Suprapubic skin (tissue), 4 donors: ENCODE measurements at regions not wholly inside any gene's neighbourhood (a gene's known extent, or its start where the extent isn't known, plus 50 kb on each side); places are given as distances from the start of the nearest gene placed in this dataset.

Source experiments
- DNase-seq, 2 donors: peaks; one replicate each; pipeline ENCODE4 v3.0.0-alpha.2; 2019; ENCODE audit warnings: low spot score in 2 of 2
- H3K27ac ChIP-seq: fragments of 200-600 bp; sonication (generic); one replicate; pipeline ENCODE4 v1.5.1; 2019
- H3K27me3 ChIP-seq: fragments of 200-600 bp; sonication (generic); one replicate; pipeline ENCODE4 v1.5.1; 2019
- H3K36me3 ChIP-seq: fragments of 200-600 bp; sonication (generic); one replicate; pipeline ENCODE4 v1.5.1; 2019
- H3K4me1 ChIP-seq: fragments of 200-600 bp; sonication (generic); one replicate; pipeline ENCODE4 v1.5.1; 2019
- H3K4me3 ChIP-seq: fragments of 200-600 bp; sonication (generic); one replicate; pipeline ENCODE4 v1.5.1; 2019; ENCODE audit warnings: mild to moderate bottlenecking
- H3K9me3 ChIP-seq: fragments of 200-600 bp; sonication (generic); one replicate; pipeline ENCODE4 v1.5.1; 2019
- CTCF ChIP-seq, 2 donors: fragments of 200-600 bp in 1 of 2; fragments of 450-650 bp in 1 of 2; sonication (generic) in 1 of 2; IDR thresholded peaks; one replicate each; pipeline ENCODE4 v1.5.1; 2016 to 2019; ENCODE audit warnings: antibody characterized with exemption in 2 of 2, mild to moderate bottlenecking in 1 of 2, moderate library complexity in 1 of 2
- EP300 ChIP-seq: sonication (generic); formaldehyde crosslinking; IDR thresholded peaks from one replicate; pipeline ENCODE4 v1.6.1; 2017; ENCODE audit warnings: antibody characterized with exemption
- POLR2A ChIP-seq, 2 donors: fragments of 450-650 bp; IDR thresholded peaks; one replicate each; pipeline ENCODE4 v1.6.1; 2017; ENCODE audit warnings: antibody characterized with exemption in 2 of 2, mild to moderate bottlenecking in 2 of 2, moderate library complexity in 2 of 2
- POLR2AphosphoS5 ChIP-seq, 3 donors: sonication (generic); formaldehyde crosslinking; IDR thresholded peaks; one replicate each; pipeline ENCODE4 v1.6.1; 2017; ENCODE audit warnings: antibody characterized with exemption in 3 of 3
- WGBS: methylation state at CpG from one replicate; pipeline ENCODE4 v1.1.5; 2018; 5-methylcytosine and 5-hydroxymethylcytosine counted together

GRCh38 chr6:113055061-113055460 lies 707.9 kb downstream of the RFPL4B start:
- Histone ChIP-seq H3K36me3 (no peaks in the 10 kb centered on the region), H3K27ac (no peak overlapping the region), H3K27me3 (no peaks in the 10 kb centered on the region), H3K9me3 (no peaks in the 10 kb centered on the region), H3K4me3 (no peak overlapping the region), H3K4me1 (no peaks in the 10 kb centered on the region)
- DNase-seq: no peak
- 40% methylated on average over 3 of the region's 3 CpGs for WGBS
- TF ChIP-seq POLR2A (IDR thresholded peaks at IDR 0.05) (no peak), CTCF (IDR thresholded peaks at IDR 0.05) (no peak), EP300 (no peak), POLR2AphosphoS5 (IDR thresholded peaks at IDR 0.05) (no peak)

- no peak for DNase-seq
- WGBS: 44% methylated on average over 1 of the region's 1 CpG
- Histone ChIP-seq H3K4me3 (no peak overlapping the region), H3K27ac (no peak overlapping the region), H3K4me1 (no peaks in the 10 kb centered on the region), H3K36me3 (no peaks in the 10 kb centered on the region), H3K27me3 (no peaks in the 10 kb centered on the region), H3K9me3 (no peaks in the 10 kb centered on the region)
- TF ChIP-seq EP300 (no peak), POLR2AphosphoS5 (IDR thresholded peaks at IDR 0.05) (no peak), POLR2A (IDR thresholded peaks at IDR 0.05) (no peak), CTCF (IDR thresholded peaks at IDR 0.05) (no peak)
Measured at GRCh38 chr6:113055998-113056397, 708.9 kb downstream of the RFPL4B start.

GRCh38 chr6:113057567-113058053 lies 710.5 kb downstream of the RFPL4B start:
- WGBS: 64% methylated on average over 1 of the region's 1 CpG

GRCh38 chr6:113060664-113061063 lies 713.5 kb downstream of the RFPL4B start:
- H3K4me1 ChIP-seq: no peaks in the 10 kb centered on the region
- WGBS: 66% methylated on average over 2 of the region's 2 CpGs
- H3K27me3 ChIP-seq: no peaks in the 10 kb centered on the region
- H3K9me3 ChIP-seq: no peaks in the 10 kb centered on the region
- H3K36me3 ChIP-seq: no peaks in the 10 kb centered on the region
- no peak overlapping the region for H3K27ac ChIP-seq
- no peak for TF ChIP-seq POLR2A (IDR thresholded peaks at IDR 0.05)
- no peak for TF ChIP-seq CTCF (IDR thresholded peaks at IDR 0.05)
- no peak for TF ChIP-seq POLR2AphosphoS5 (IDR thresholded peaks at IDR 0.05)
- TF ChIP-seq EP300: no peak
- H3K4me3 ChIP-seq: no peak overlapping the region
- DNase-seq: no peak

More at GRCh38 chr6:113057567-113058053, 710.5 kb downstream of the RFPL4B start:
- Histone ChIP-seq H3K36me3 (no peaks in the 10 kb centered on the region), H3K4me1 (no peaks in the 10 kb centered on the region), H3K4me3 (no peak overlapping the region), H3K27ac (no peak overlapping the region), H3K9me3 (no peaks in the 10 kb centered on the region), H3K27me3 (no peaks in the 10 kb centered on the region)
- no peak for DNase-seq
- TF ChIP-seq POLR2A (IDR thresholded peaks at IDR 0.05) (no peak), EP300 (no peak), POLR2AphosphoS5 (IDR thresholded peaks at IDR 0.05) (no peak), CTCF (IDR thresholded peaks at IDR 0.05) (no peak)

GRCh38 chr6:113065611-113066010 lies 718.5 kb downstream of the RFPL4B start:
- DNase-seq: no peak
- Histone ChIP-seq H3K27ac (no peak overlapping the region), H3K9me3 (no peaks in the 10 kb centered on the region), H3K4me3 (no peak overlapping the region), H3K4me1 (no peaks in the 10 kb centered on the region), H3K36me3 (no peaks in the 10 kb centered on the region), H3K27me3 (no peaks in the 10 kb centered on the region)
- 43% methylated on average over 2 of the region's 2 CpGs for WGBS
- TF ChIP-seq CTCF (IDR thresholded peaks at IDR 0.05): no peak
- TF ChIP-seq POLR2AphosphoS5 (IDR thresholded peaks at IDR 0.05): no peak
- no peak for TF ChIP-seq EP300
- TF ChIP-seq POLR2A (IDR thresholded peaks at IDR 0.05): no peak
